Keratinocyte (primary cell): ENCODE measurements at regions not wholly inside any gene's neighbourhood (a gene's known extent, or its start where the extent isn't known, plus 50 kb on each side); places are given as distances from the start of the nearest gene placed in this dataset.
"Not testable (repeated sequence)": the region's sequence is repeated elsewhere in the genome, so short reads cannot be mapped to it uniquely, and the experiment has no call there.

Source experiments
- CTCF ChIP-seq, 3 experiments: IDR thresholded peaks in 1 of 3; conservative IDR thresholded peaks in 1 of 3; optimal IDR thresholded peaks in 1 of 3; 2 replicates in 2 of 3; 3 replicates in 1 of 3; pipeline versions ENCODE3 to v1.5.1; 2011; ENCODE audit warnings: low read length in 3 of 3, mild to moderate bottlenecking in 3 of 3, moderate library complexity in 2 of 3, control low read depth in 1 of 3, inconsistent platforms in 1 of 3; ENCODE audit not compliant: insufficient read depth in 2 of 3; ENCODE audit errors: extremely low read depth in 1 of 3
- EZH2 ChIP-seq: IDR thresholded peaks from one replicate; pipeline ENCODE4 v1.6.1; 2012; ENCODE audit warnings: inconsistent platforms, mild to moderate bottlenecking, low read length, moderate library complexity

GRCh38 chr11:4237771-4238170, 130.4 kb downstream of the OR52B4 start:
- TF ChIP-seq CTCF (optimal IDR thresholded peaks at IDR 0.05 in 1 of 3, IDR thresholded peaks at IDR 0.05 in 1 of 3, conservative IDR thresholded peaks at IDR 0.05 in 1 of 3; ENCODE audit: extremely low read depth in 1 of 3, insufficient read depth in 2 of 3, low read length in 3 of 3); EZH2: not testable (repeated sequence)
